GM12878 (cell line): ENCODE measurements at regions not wholly inside any gene's neighbourhood (a gene's known extent, or its start where the extent isn't known, plus 50 kb on each side); places are given as distances from the start of the nearest gene placed in this dataset.

Source experiments
- ATAC-seq: fragments of 200-7000 bp; cut with Tn5 transposase; 3 replicates; pipeline ENCODE4 v1.9.1; 2020; ENCODE audit warnings: mild to moderate bottlenecking, moderate library complexity
- BruUV-seq: library from RNA; stranded (reverse); fragments of 400-500 nt; replicated peaks from 2 replicates; lab custom pipeline; 2021; lab: Mats Ljungman, UMichigan
- CTCF ChIA-PET: fragments of 300-600 bp; sonication (Branson Sonifier 250); formaldehyde crosslinking; extraction: SDS; loops from one replicate; lab custom pipeline; 2021; ENCODE audit warnings: inconsistent platforms; lab: Yijun Ruan, JAX
- POLR2A ChIA-PET: fragments of 350-600 bp; formaldehyde crosslinking; extraction: SDS; loops from one replicate; lab custom pipeline; 2021; ENCODE audit warnings: inconsistent platforms; lab: Charles Lee
- RAD21 ChIA-PET: fragments of 300-600 bp; sonication (Branson Sonifier 250); formaldehyde crosslinking; loops from one replicate; lab custom pipeline; 2023; ENCODE audit warnings: antibody characterized with exemption; ENCODE audit not compliant: unreplicated experiment; lab: Charles Lee
- SMC1A ChIA-PET: fragments of 300-600 bp; sonication (Branson Sonifier 250); formaldehyde crosslinking; loops from one replicate; lab custom pipeline; 2023; ENCODE audit not compliant: unreplicated experiment, uncharacterized antibody; lab: Charles Lee
- DNase-seq: peaks from one replicate; pipeline ENCODE4 v3.0.0-alpha.2; 2011; ENCODE audit warnings: low read depth, low spot score
- FAIRE-seq: peaks from 3 replicates; lab custom pipeline; 2011; peaks lifted over from hg19 to GRCh38; lab: Jason Lieb, UNC
- H2AFZ ChIP-seq: 2 replicates; pipeline ENCODE4 v1.6.0; 2011; ENCODE audit warnings: low read depth, low read length, control low read depth; ENCODE audit not compliant: control insufficient read depth
- H3K27ac ChIP-seq: 2 replicates; pipeline ENCODE4 v1.5.1; 2011; ENCODE audit warnings: control low read depth; ENCODE audit not compliant: control insufficient read depth, insufficient read depth
- H3K27me3 ChIP-seq, 2 experiments: replicated peaks in 1 of 2; 2 replicates each; pipeline versions ENCODE4 v1.6.0 to v1.6.1; 2011; ENCODE audit warnings: low read length in 1 of 2; ENCODE audit not compliant: control insufficient read depth in 2 of 2, insufficient read depth in 2 of 2
- H3K36me3 ChIP-seq, 2 experiments: 2 replicates each; pipeline ENCODE4 v1.5.1; 2011; ENCODE audit warnings: low read length in 1 of 2; ENCODE audit not compliant: control insufficient read depth in 2 of 2, insufficient read depth in 2 of 2
- H3K4me1 ChIP-seq: 2 replicates; pipeline ENCODE4 v1.6.1; 2011; ENCODE audit warnings: mild to moderate bottlenecking, low read length, moderate library complexity, mixed read lengths; ENCODE audit not compliant: control insufficient read depth, insufficient read depth
- H3K4me2 ChIP-seq: 2 replicates; pipeline ENCODE4 v1.6.0; 2011; ENCODE audit warnings: control low read depth; ENCODE audit not compliant: control insufficient read depth, insufficient read depth
- H3K4me3 ChIP-seq: fragments of 200-600 bp; sonication (generic); 2 replicates; pipeline ENCODE4 v1.5.1; 2016
- H3K79me2 ChIP-seq: 2 replicates; pipeline ENCODE4 v1.6.0; 2011; ENCODE audit warnings: low read length; ENCODE audit not compliant: control insufficient read depth, insufficient read depth
- H3K9ac ChIP-seq: 2 replicates; pipeline ENCODE4 v1.8.0; 2011; ENCODE audit warnings: low read length, control low read depth, mixed read lengths; ENCODE audit not compliant: control insufficient read depth, insufficient read depth
- H3K9me3 ChIP-seq: replicated peaks from 3 replicates; pipeline ENCODE4 v1.5.1; 2011; ENCODE audit warnings: mild to moderate bottlenecking, low read length; ENCODE audit not compliant: control insufficient read depth, insufficient read depth
- H4K20me1 ChIP-seq: 2 replicates; pipeline ENCODE4 v1.6.0; 2011; ENCODE audit not compliant: control insufficient read depth, insufficient read depth
- BMI1 ChIP-seq: fragments of 450-650 bp; IDR thresholded peaks from 2 replicates; pipeline ENCODE4 v1.6.1; 2016; ENCODE audit warnings: mild to moderate bottlenecking, moderate library complexity, borderline replicate concordance
- CHD2 ChIP-seq: IDR thresholded peaks from 2 replicates; pipeline ENCODE4 v1.6.1; 2011; ENCODE audit warnings: low read depth, low read length, improper control_type of control experiment, borderline replicate concordance
- IRF4 ChIP-seq: IDR thresholded peaks from 2 replicates; pipeline ENCODE4 v1.6.1; 2011; ENCODE audit warnings: low read depth, low read length
- JUND ChIP-seq: IDR thresholded peaks from 2 replicates; pipeline ENCODE4 v1.6.1; 2012; ENCODE audit warnings: low read depth, mild to moderate bottlenecking, low read length, improper control_type of control experiment, moderate library complexity
- NBN ChIP-seq: fragments of 450-650 bp; IDR thresholded peaks from 2 replicates; pipeline ENCODE4 v1.6.1; 2016
- NFIC ChIP-seq: IDR thresholded peaks from 2 replicates; pipeline ENCODE4 v1.6.1; 2012; ENCODE audit warnings: low read depth, mild to moderate bottlenecking, inconsistent platforms, low read length, moderate library complexity
- NFYA ChIP-seq: IDR thresholded peaks from 2 replicates; pipeline ENCODE4 v1.6.1; 2011; ENCODE audit warnings: low read depth, mild to moderate bottlenecking, low read length, improper control_type of control experiment, borderline replicate concordance
- PRDM15 ChIP-seq: fragments of 450-650 bp; formaldehyde crosslinking; IDR thresholded peaks from 2 replicates; pipeline ENCODE4 v1.4.0; 2020; ENCODE audit warnings: mild to moderate bottlenecking, moderate library complexity
- RB1 ChIP-seq: fragments of 450-650 bp; formaldehyde crosslinking; IDR thresholded peaks from 2 replicates; pipeline ENCODE4 v1.6.1; 2017; ENCODE audit warnings: mild to moderate bottlenecking, borderline replicate concordance
- RELB ChIP-seq: fragments of 450-650 bp; IDR thresholded peaks from 2 replicates; pipeline ENCODE4 v1.6.1; 2017; ENCODE audit warnings: low read depth, mild to moderate bottlenecking, moderate library complexity
- RUNX3 ChIP-seq: IDR thresholded peaks from 2 replicates; pipeline ENCODE4 v1.6.1; 2012; ENCODE audit warnings: low read length, inconsistent platforms
- WGBS: methylation state at CpG from one replicate; pipeline ENCODE4 v1.1.6; 2016; ENCODE audit warnings: low lambda C conversion rate; ENCODE audit not compliant: insufficient replicate concordance, insufficient coverage; ENCODE audit errors: missing lambda C conversion rate; 5-methylcytosine and 5-hydroxymethylcytosine counted together
- in situ Hi-C: fragments of 300-500 bp; cut with MboI; formaldehyde crosslinking; loops from 9 replicates; pipeline ENCODE4 v1.14.3; 2018; ENCODE audit warnings: mixed read lengths
- intact Hi-C: fragments of 100-400 bp; cut with micrococcal nuclease; formaldehyde crosslinking; loops from one replicate; pipeline ENCODE4 v1.14.2; 2022; ENCODE audit not compliant: unreplicated experiment

GRCh38 chr5:141783005-141783946 lies 94.9 kb downstream of the PCDH1 start:
- H4K20me1 ChIP-seq = no peaks in the 10 kb centered on the region
- ChIA-PET CTCF (interaction anchor here (0.8 kb wide), 1 partner anchor 51 kb away, joined by 3 read pairs; no protein-coding TSS in a partner anchor), SMC1A (no interaction called here), POLR2A (no interaction called here), RAD21 (no interaction called here)
- no peaks in the 10 kb centered on the region for H3K9me3 ChIP-seq
- H3K36me3 ChIP-seq = no peaks in the 10 kb centered on the region
- DNase-seq = no peak
- H3K4me3 ChIP-seq = no peak overlapping the region
- peaks cover 0 to 3% of the 10 kb centered on the region in 2 experiments; a peak in 2 of 4 replicates for H3K27me3 ChIP-seq
- TF ChIP-seq CHD2 (no peak), NFYA (no peak), RB1 (no peak), NBN (no peak), RUNX3 (no peak)
- H3K9ac ChIP-seq = no peak overlapping the region
- ATAC-seq = no peak
- no TSS peak for BruUV-seq
- intact Hi-C loops = no loop called here
- in situ Hi-C loops = no loop called here
- H2AFZ ChIP-seq = no peak overlapping the region
- no peak overlapping the region for H3K27ac ChIP-seq
- no peak for FAIRE-seq
- 58% methylated on average over 17 of the region's 17 CpGs for WGBS
- H3K4me1 ChIP-seq = no peaks in the 10 kb centered on the region
- H3K79me2 ChIP-seq = no peaks in the 10 kb centered on the region
- H3K4me2 ChIP-seq = no peak overlapping the region

- RAD21 ChIA-PET = interaction anchor here (1.0 to 1.2 kb wide), 2 partner anchors 98 to 179 kb away, joined by 4 to 5 read pairs; no protein-coding TSS in a partner anchor
- SMC1A ChIA-PET = no interaction called here
- H3K4me2 ChIP-seq = no peak overlapping the region
- POLR2A ChIA-PET = interaction anchor here (0.9 kb wide), 1 partner anchor 16 kb away, joined by 3 read pairs; no protein-coding TSS in a partner anchor
- BruUV-seq = no TSS peak
- no peaks in the 10 kb centered on the region for H3K79me2 ChIP-seq
- WGBS = 0% methylated on average over 2 of the region's 2 CpGs
- H3K4me1 ChIP-seq = no peaks in the 10 kb centered on the region
- H4K20me1 ChIP-seq = no peaks in the 10 kb centered on the region
- H3K9me3 ChIP-seq = no peaks in the 10 kb centered on the region
- H3K27ac ChIP-seq = no peak overlapping the region
- in situ Hi-C loops = no loop called here
- no peaks in the 10 kb centered on the region; a peak in 2 of 4 replicates for H3K27me3 ChIP-seq
- H3K9ac ChIP-seq = no peak overlapping the region
- ATAC-seq (no peak), FAIRE-seq (no peak), DNase-seq (no peak)
- no peak overlapping the region for H3K4me3 ChIP-seq
- H3K36me3 ChIP-seq = no peaks in the 10 kb centered on the region
- CTCF ChIA-PET = interaction anchor here (0.9 to 1.7 kb wide), 4 partner anchors 17 to 179 kb away, joined by 3 to 5 read pairs (median 4); no protein-coding TSS in a partner anchor
- no peak overlapping the region for H2AFZ ChIP-seq
- intact Hi-C loops = no loop called here
- TF ChIP-seq IRF4 (no peak), BMI1 (no peak), RELB (no peak), NFIC (no peak), PRDM15 (no peak), JUND (no peak)
Measured at GRCh38 chr5:141781910-141782309, 96.3 kb downstream of the PCDH1 start.
